GM18505 (cell line): ENCODE measurements at regions not wholly inside any gene's neighbourhood (a gene's known extent, or its start where the extent isn't known, plus 50 kb on each side); places are given as distances from the start of the nearest gene placed in this dataset.

ENCODE experiments used
- ATAC-seq: cut with Tn5 transposase; IDR thresholded peaks from one replicate; pipeline ENCODE4 v1.9.1; 2021; ENCODE audit not compliant: unreplicated experiment
- POLR2A ChIP-seq: IDR thresholded peaks from 4 replicates; pipeline ENCODE4 v1.6.1; 2011; ENCODE audit warnings: borderline replicate concordance; ENCODE audit not compliant: insufficient read depth, insufficient read length; ENCODE audit errors: extremely low read depth

- no peak for ATAC-seq
- no peak for TF ChIP-seq POLR2A
Measured at GRCh38 chr3:150117076-150117475, 146.4 kb upstream of the PFN2 start.

GRCh38 chr3:150116196-150116595 lies 145.5 kb upstream of the PFN2 start:
- no peak for ATAC-seq
- TF ChIP-seq POLR2A, result no peak

GRCh38 chr3:150114873-150115540 lies 144.3 kb upstream of the PFN2 start:
- TF ChIP-seq POLR2A, result no peak
- ATAC-seq, result peak; percentile 94

GRCh38 chr3:150114273-150114672 lies 143.6 kb upstream of the PFN2 start:
- no peak for ATAC-seq
- no peak for TF ChIP-seq POLR2A

- no peak for ATAC-seq
- no peak for TF ChIP-seq POLR2A
Measured at GRCh38 chr3:150110097-150110496, 139.4 kb upstream of the PFN2 start.

GRCh38 chr3:150107429-150108175 lies 136.9 kb upstream of the PFN2 start:
- TF ChIP-seq POLR2A, result no peak
- no peak for ATAC-seq

GRCh38 chr3:150106740-150107428 lies 136.2 kb upstream of the PFN2 start:
- no peak for TF ChIP-seq POLR2A

GRCh38 chr3:150105886-150106612 lies 135.4 kb upstream of the PFN2 start:
- ATAC-seq, result no peak
- TF ChIP-seq POLR2A, result no peak

More at GRCh38 chr3:150106740-150107428, 136.2 kb upstream of the PFN2 start:
- no peak for ATAC-seq

- no peak for ATAC-seq
- no peak for TF ChIP-seq POLR2A
Measured at GRCh38 chr3:150105025-150105424, 134.3 kb upstream of the PFN2 start.

GRCh38 chr3:150104564-150104963 lies 133.9 kb upstream of the PFN2 start:
- no peak for TF ChIP-seq POLR2A

GRCh38 chr3:150101016-150101415 lies 130.3 kb upstream of the PFN2 start:
- no peak for TF ChIP-seq POLR2A
- no peak for ATAC-seq

More at GRCh38 chr3:150104564-150104963, 133.9 kb upstream of the PFN2 start:
- no peak for ATAC-seq

GRCh38 chr3:150098621-150099020 lies 127.9 kb upstream of the PFN2 start:
- TF ChIP-seq POLR2A, result no peak
- ATAC-seq, result no peak

GRCh38 chr3:150097588-150097890 lies 126.8 kb upstream of the PFN2 start:
- ATAC-seq, result no peak
- TF ChIP-seq POLR2A, result no peak
